SK-N-SH treated with all-trans-retinoic acid at 6 μM for 48 hours (cell line): ENCODE measurements at regions not wholly inside any gene's neighbourhood (a gene's known extent, or its start where the extent isn't known, plus 50 kb on each side); places are given as distances from the start of the nearest gene placed in this dataset.

ENCODE experiments used
- ARNTL ChIP-seq: fragments of 450-650 bp; formaldehyde crosslinking; IDR thresholded peaks from 2 replicates; pipeline ENCODE4 v1.5.0; 2020; ENCODE audit warnings: low read depth, mild to moderate bottlenecking, moderate library complexity, borderline replicate concordance
- BACH2 ChIP-seq: fragments of 250-450 bp; sonication (Bioruptor Pico); IDR thresholded peaks from 2 replicates; pipeline ENCODE4 v1.9.0; 2021; ENCODE audit warnings: mild to moderate bottlenecking, borderline replicate concordance
- CSDC2 ChIP-seq: fragments of 250-450 bp; sonication (Bioruptor Pico); IDR thresholded peaks from 2 replicates; pipeline ENCODE4 v1.5.0; 2020; ENCODE audit warnings: mild to moderate bottlenecking, moderate library complexity
- GLIS3 ChIP-seq: fragments of 250-450 bp; sonication (Bioruptor Pico); IDR thresholded peaks from 2 replicates; pipeline ENCODE4 v1.5.0; 2020; ENCODE audit warnings: mild to moderate bottlenecking, moderate library complexity
- OSR1 ChIP-seq: fragments of 250-450 bp; sonication (Bioruptor Pico); IDR thresholded peaks from 2 replicates; pipeline ENCODE4 v1.8.0; 2022; ENCODE audit warnings: moderate library complexity, mild to moderate bottlenecking, inconsistent platforms
- PPARA ChIP-seq: fragments of 250-450 bp; sonication (Bioruptor Pico); IDR thresholded peaks from 2 replicates; pipeline ENCODE4 v1.5.0; 2020; ENCODE audit warnings: mild to moderate bottlenecking, borderline replicate concordance
- TCF4 ChIP-seq: fragments of 250-450 bp; sonication (Bioruptor Pico); IDR thresholded peaks from 2 replicates; pipeline ENCODE4 v1.8.0; 2021; ENCODE audit warnings: mild to moderate bottlenecking, moderate library complexity, borderline replicate concordance
- TOX ChIP-seq: fragments of 250-450 bp; sonication (Bioruptor Pico); IDR thresholded peaks from 2 replicates; pipeline ENCODE4 v1.8.0; 2021; ENCODE audit warnings: mild to moderate bottlenecking, moderate library complexity, borderline replicate concordance
- ZFP3 ChIP-seq: fragments of 250-450 bp; sonication (Bioruptor Pico); IDR thresholded peaks from 2 replicates; pipeline ENCODE4 v1.5.0; 2020; ENCODE audit warnings: mild to moderate bottlenecking, moderate library complexity
- ZFP30 ChIP-seq: fragments of 450-650 bp; formaldehyde crosslinking; IDR thresholded peaks from 2 replicates; pipeline ENCODE4 v1.5.0; 2022; ENCODE audit warnings: mild to moderate bottlenecking, moderate library complexity
- ZNF70 ChIP-seq: fragments of 450-650 bp; formaldehyde crosslinking; IDR thresholded peaks from 2 replicates; pipeline ENCODE4 v1.5.0; 2020; ENCODE audit warnings: mild to moderate bottlenecking, moderate library complexity
- TF ChIP-seq, protein P1 (sequence below): fragments of 250-450 bp; sonication (Bioruptor Pico); IDR thresholded peaks from 2 replicates; pipeline ENCODE4 v1.8.0; 2020; ENCODE audit warnings: mild to moderate bottlenecking, moderate library complexity, borderline replicate concordance
- TF ChIP-seq, protein P2 (sequence below): fragments of 250-450 bp; sonication (Bioruptor Pico); IDR thresholded peaks from 2 replicates; pipeline ENCODE4 v1.5.1; 2020; ENCODE audit warnings: low read depth, mild to moderate bottlenecking, moderate library complexity

DNA sequence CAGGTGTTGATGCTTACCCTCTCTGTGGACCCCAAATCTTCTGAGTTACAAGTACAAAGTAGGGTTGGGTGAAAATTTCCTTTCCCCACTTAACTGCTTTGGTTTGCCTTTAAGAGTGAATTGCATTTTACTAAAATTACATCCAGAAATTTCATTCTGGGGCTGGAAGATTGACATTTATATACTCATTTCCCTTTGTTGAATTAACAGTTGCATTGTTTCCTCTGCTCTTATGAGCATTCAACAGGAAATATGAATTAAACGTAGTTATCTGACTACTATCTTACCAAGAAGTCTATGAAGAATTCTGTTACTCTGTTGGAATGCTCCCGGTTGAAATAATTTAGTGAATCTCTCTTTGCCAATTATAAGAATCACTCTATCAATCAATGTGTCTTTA is 1231.1 kb upstream of the NXPH2 start:
- TF ChIP-seq ZNF70 (CRISPR knock-in tag) (no peak), ARNTL (CRISPR knock-in tag) (no peak), GLIS3 (CRISPR knock-in tag) (no peak), ZFP3 (no peak), BACH2 (CRISPR knock-in tag) (no peak), TCF4 (no peak), OSR1 (no peak), CSDC2 (no peak), PPARA (CRISPR knock-in tag) (no peak), ZFP30 (CRISPR knock-in tag) (no peak), TOX (CRISPR knock-in tag) (no peak)
- TF ChIP-seq, protein P1, sequence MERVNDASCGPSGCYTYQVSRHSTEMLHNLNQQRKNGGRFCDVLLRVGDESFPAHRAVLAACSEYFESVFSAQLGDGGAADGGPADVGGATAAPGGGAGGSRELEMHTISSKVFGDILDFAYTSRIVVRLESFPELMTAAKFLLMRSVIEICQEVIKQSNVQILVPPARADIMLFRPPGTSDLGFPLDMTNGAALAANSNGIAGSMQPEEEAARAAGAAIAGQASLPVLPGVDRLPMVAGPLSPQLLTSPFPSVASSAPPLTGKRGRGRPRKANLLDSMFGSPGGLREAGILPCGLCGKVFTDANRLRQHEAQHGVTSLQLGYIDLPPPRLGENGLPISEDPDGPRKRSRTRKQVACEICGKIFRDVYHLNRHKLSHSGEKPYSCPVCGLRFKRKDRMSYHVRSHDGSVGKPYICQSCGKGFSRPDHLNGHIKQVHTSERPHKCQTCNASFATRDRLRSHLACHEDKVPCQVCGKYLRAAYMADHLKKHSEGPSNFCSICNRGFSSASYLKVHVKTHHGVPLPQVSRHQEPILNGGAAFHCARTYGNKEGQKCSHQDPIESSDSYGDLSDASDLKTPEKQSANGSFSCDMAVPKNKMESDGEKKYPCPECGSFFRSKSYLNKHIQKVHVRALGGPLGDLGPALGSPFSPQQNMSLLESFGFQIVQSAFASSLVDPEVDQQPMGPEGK: no peak
- TF ChIP-seq, protein P2, sequence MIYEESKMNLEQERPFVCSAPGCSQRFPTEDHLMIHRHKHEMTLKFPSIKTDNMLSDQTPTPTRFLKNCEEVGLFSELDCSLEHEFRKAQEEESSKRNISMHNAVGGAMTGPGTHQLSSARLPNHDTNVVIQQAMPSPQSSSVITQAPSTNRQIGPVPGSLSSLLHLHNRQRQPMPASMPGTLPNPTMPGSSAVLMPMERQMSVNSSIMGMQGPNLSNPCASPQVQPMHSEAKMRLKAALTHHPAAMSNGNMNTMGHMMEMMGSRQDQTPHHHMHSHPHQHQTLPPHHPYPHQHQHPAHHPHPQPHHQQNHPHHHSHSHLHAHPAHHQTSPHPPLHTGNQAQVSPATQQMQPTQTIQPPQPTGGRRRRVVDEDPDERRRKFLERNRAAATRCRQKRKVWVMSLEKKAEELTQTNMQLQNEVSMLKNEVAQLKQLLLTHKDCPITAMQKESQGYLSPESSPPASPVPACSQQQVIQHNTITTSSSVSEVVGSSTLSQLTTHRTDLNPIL: no peak
